GM21367 (cell line): ENCODE measurements at regions not wholly inside any gene's neighbourhood (a gene's known extent, or its start where the extent isn't known, plus 50 kb on each side); places are given as distances from the start of the nearest gene placed in this dataset.

Experiments used
- ATAC-seq: cut with Tn5 transposase; IDR thresholded peaks from one replicate; pipeline ENCODE4 v1.9.1; 2021; ENCODE audit not compliant: unreplicated experiment

GRCh38 chr6:108778421-108779186 is 69.6 kb upstream of the ARMC2 start:
- no peak for ATAC-seq

GRCh38 chr6:108779536-108780275 is 68.5 kb upstream of the ARMC2 start:
- no peak for ATAC-seq

DNA sequence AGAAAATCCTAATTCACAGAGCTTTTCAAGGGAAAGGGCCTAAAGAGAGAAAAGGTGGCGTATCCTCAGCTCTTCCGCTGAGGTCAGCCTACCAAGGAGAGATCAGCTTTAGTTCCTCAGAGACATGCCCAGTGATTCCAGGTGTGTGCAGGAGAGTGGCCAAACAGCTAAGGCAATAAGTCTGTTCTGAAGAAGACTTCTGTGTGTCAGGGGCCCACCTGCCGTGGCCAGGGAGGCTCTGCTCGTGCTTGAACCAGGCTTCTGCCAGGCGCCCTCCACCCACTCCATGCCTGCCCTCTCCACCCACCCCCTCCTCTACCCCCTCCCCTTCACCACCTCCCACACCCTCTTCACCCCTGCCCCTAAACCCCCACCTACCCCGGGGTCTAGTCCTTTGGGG is 67.4 kb upstream of the ARMC2 start:
- no peak for ATAC-seq

GRCh38 chr6:108781419-108782100 is 66.7 kb upstream of the ARMC2 start:
- no peak for ATAC-seq

DNA sequence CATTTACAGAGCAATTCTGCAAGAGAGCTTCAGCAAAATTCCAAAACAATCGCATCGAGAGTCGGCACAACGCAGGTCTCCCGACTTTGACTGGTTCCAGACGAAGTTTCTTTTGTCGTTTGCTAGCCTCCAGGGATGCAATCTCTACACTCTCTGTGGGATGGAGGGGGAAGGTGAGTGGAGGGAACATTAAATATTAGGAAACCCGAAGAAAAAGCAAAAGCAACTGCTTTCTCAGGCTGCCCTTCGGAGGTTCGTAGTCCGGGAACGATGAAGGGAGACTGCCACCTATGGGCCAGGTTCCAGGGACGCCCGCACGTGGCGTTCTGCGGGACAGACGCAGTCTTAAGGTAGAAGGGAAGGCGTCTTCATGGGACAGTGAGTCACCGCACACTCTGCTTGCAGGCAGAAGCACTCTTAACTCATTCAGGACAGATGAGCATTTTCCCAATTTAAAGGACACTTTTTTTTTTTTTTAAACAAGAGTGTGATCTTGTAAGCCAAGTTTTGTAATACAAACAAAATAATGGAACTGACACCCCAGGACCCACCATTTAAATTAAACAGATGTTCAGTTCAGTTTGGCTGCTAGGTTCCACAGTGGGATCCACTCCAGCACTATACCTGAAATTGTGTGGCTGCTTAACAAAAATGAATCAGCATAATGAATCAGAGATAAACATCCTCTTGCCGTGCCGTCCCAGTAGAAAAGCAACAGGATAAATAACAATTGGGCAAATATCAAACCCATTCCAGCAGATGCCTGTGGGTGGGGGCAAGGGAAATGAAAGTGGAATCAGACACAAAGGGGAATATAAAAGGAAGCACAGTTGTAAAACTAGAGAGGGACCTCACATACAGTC is 65.8 kb upstream of the ARMC2 start:
- peak; percentile 57 for ATAC-seq

- ATAC-seq = no peak
Observed at GRCh38 chr6:108785653-108786052, 62.6 kb upstream of the ARMC2 start.

DNA sequence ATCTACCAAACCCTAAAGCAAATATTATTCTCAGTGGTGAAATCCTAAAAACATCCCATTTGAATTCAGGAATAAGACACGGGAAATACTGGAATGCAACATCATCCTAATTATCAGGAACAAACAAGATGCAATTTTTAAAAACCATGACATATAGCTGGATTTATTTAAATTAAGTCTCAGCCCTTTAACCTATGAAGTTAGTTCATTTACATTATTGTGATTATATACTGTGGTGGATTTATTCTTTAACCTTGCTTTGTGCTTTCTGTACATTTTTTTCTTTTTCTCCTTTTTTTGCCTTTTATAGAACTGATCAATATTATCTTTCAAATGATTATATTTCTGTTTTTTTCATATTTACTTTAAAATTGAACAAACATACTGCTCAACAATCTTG is 59.8 kb upstream of the ARMC2 start:
- no peak for ATAC-seq

GRCh38 chr6:108789475-108789874 is 58.7 kb upstream of the ARMC2 start:
- no peak for ATAC-seq

DNA sequence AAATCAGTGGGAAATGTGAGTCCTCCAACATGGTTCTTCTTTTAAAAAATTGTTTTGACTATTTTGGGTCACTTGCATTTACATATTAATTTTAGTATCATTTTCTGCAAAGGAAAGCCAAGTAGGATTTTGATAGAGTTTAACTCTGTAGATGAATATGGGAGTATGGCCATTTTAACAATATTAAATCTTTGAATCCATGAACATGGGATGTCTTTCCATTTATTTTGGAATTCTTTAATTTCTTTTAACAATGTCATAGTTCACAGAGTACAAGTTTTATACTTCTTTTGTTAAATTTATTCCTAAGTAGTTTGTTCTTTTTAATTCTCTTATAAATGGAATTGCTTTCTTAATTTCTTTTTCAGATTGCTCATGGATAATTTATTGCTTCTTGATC is 56.5 kb upstream of the ARMC2 start:
- ATAC-seq = no peak

DNA sequence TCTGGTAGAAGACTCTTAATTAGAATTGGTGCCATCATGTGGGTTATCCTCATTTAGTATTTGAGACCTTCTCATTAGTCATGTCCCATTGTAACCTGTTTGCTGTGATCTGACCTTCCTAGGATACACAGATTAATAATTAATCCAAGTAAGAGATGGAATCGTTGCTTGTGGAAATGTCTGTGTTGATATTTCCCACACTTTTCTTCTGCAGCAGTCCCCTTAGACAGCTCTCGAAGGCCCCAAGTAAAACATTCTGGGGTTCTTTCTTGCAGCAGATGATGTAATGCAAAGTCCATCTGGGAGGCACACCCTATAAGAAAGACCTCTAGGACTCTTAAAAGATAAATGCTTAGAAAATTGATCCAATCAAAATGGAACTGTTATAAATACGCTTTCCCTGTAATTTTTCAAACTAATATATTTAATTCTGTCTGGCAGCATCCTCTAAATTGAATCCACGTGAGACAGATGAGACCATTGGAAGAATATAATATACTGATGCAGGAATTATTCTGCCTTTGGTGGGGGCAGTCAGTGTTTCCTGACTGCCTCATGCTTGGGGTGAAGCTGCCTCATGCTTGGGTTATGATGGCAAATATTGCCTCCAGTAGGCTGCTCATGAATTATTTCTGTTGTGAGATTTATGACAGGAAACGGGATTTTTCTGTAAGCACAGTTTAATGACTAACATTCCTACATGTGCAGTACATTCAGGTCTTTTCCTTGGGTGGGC is 54.5 kb upstream of the ARMC2 start:
- no peak for ATAC-seq

GRCh38 chr6:108795122-108795521 is 53.1 kb upstream of the ARMC2 start:
- no peak for ATAC-seq

DNA sequence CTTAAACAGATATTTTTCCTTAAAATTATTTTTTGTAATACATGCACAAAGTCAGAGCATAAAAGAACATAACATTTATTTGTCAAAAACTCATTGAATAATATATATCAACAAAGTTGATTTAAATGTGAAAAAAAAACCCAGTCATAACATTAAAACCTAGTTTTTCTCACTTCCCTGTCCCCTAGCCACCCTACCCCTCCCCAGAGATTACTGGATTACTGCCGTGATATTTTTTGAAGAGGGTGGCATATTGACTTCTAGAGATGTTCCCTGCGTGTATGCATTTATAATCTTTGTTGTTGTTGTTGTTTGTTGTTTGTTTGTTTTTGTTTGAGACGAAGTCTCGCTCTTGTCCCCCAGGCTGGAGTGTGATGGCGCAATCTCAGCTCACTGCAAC is 52.4 kb upstream of the ARMC2 start:
- ATAC-seq = no peak

GRCh38 chr6:108796875-108797274 is 51.3 kb upstream of the ARMC2 start:
- no peak for ATAC-seq

DNA sequence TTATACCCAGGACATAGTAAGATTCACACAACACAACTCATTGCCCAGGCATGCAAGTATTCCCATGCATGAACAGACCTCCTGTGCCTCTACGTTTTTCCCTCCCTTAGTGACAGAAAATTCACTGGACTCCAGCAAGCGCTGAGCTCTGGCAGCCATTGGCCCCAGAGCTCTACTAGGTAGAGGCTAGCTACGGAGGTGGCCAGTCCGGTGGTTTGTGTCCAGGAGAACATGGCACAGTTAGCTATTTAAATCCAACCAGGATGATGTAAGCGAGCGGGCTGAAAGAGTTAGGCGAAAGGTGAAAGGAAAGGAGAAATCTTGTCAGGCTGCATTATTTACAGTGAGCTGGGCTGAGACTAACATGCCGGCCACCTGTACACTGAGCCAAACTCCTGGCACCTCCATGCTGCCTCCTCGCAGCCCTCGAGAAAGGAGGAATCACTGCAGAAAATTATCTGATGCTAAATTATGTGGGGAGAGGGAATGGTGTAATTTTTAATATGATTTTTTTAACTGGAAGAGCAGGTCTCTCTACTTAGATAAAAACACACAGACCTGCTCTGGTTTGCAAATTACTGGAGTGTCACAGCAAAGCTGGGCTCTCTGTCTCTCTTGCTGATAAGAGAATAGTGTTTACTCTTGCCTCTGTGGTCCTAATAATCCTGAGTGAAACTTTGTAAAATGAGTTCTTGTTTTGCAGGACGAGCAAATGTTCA is 50.1 kb upstream of the ARMC2 start:
- no peak for ATAC-seq
